ENCODE measurements at regions not wholly inside any gene's neighbourhood (a gene's known extent, or its start where the extent isn't known, plus 50 kb on each side); places are given as distances from the start of the nearest gene placed in this dataset.

- H3K4me1 ChIP-seq (ENCODE audit: control insufficient read depth, insufficient read depth, low read length) = peaks cover 5% of the 10 kb centered on the region
Observed at GRCh38 chr14:53213761-53214160, 60.6 kb upstream of the DDHD1 start.

GRCh38 chr14:53209370-53209769 is 56.2 kb upstream of the DDHD1 start:
- Histone ChIP-seq H3K27me3 (ENCODE audit: control insufficient read depth, insufficient read depth, low read length) (no peaks in the 10 kb centered on the region), H3K9me3 (replicated peaks; ENCODE audit: low read length) (no peaks in the 10 kb centered on the region), H3K36me3 (ENCODE audit: insufficient read depth, low read length) (no peaks in the 10 kb centered on the region), H3K4me1 (ENCODE audit: control insufficient read depth, insufficient read depth, low read length) (no peaks in the 10 kb centered on the region), H3K4me3 (ENCODE audit: low read length) (no peak overlapping the region), H3K9ac (ENCODE audit: low read depth, low read length) (no peak overlapping the region), H3K4me2 (ENCODE audit: low read length) (no peak overlapping the region)

More at GRCh38 chr14:53213761-53214160, 60.6 kb upstream of the DDHD1 start:
- H3K27me3 ChIP-seq (ENCODE audit: control insufficient read depth, insufficient read depth, low read length) = no peaks in the 10 kb centered on the region
- H3K9ac ChIP-seq (ENCODE audit: low read depth, low read length) = no peak overlapping the region
- H3K9me3 ChIP-seq (replicated peaks; ENCODE audit: low read length) = no peaks in the 10 kb centered on the region
- no peak overlapping the region for H3K4me3 ChIP-seq (ENCODE audit: low read length)
- no peak overlapping the region for H3K4me2 ChIP-seq (ENCODE audit: low read length)
- no peaks in the 10 kb centered on the region for H3K36me3 ChIP-seq (ENCODE audit: insufficient read depth, low read length)

Data from skeletal muscle satellite cell (primary cell).